SK-N-MC (cell line): ENCODE measurements at regions not wholly inside any gene's neighbourhood (a gene's known extent, or its start where the extent isn't known, plus 50 kb on each side); places are given as distances from the start of the nearest gene placed in this dataset.

Source experiments
- EZH2 ChIP-seq: fragments of 200-600 bp; sonication (generic); IDR thresholded peaks from one replicate; pipeline ENCODE4 v1.6.1; 2017; ENCODE audit warnings: antibody characterized with exemption
- FOXP2 ChIP-seq: optimal IDR thresholded peaks from 2 replicates; pipeline ENCODE3; 2011; ENCODE audit warnings: mild to moderate bottlenecking, moderate library complexity; ENCODE audit not compliant: insufficient read depth; ENCODE audit errors: extremely low read length, control extremely low read depth
- POLR2AphosphoS5 ChIP-seq: IDR thresholded peaks from 2 replicates; pipeline ENCODE4 v1.6.1; 2012; ENCODE audit warnings: mild to moderate bottlenecking, low read depth, low read length, borderline replicate concordance

DNA sequence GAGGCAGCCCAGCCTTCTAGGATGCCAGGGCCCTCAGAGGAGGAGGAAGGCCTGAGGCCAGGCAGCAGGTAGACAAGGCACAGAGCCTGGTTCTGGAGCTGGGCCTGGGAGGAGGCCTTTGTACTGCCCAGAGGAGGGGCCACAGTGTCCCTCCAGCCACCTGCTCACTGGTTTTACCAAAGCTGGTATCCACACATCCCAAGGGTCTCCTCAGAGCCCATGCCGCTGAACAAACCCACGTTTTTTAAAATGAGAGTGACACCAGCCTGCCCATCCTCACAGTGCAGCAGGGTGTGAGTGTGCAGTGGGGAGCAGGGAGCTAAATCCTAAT is 162.7 kb downstream of the LY86 start:
- TF ChIP-seq POLR2AphosphoS5: no peak; the same call in 1 of the 2 replicates
- no peak for TF ChIP-seq EZH2
- TF ChIP-seq FOXP2: no peak
